OCI-LY3 (cell line): ENCODE measurements at regions not wholly inside any gene's neighbourhood (a gene's known extent, or its start where the extent isn't known, plus 50 kb on each side); places are given as distances from the start of the nearest gene placed in this dataset.

Source experiments
- H2AFZ ChIP-seq: fragments of 200-600, 300-600 bp; shearing (Covaris generic); 2 replicates; pipeline ENCODE4 v1.6.0; 2014; ENCODE audit warnings: antibody characterized with exemption, low read depth, low read length
- H3K27ac ChIP-seq: fragments of 200-600, 300-600 bp; sonication (generic); 2 replicates; pipeline ENCODE4 v1.5.1; 2014; ENCODE audit warnings: mild to moderate bottlenecking, low read length, moderate library complexity, mixed read lengths
- H3K27me3 ChIP-seq: fragments of 200-600, 300-600 bp; sonication (generic); 2 replicates; pipeline ENCODE4 v1.6.1; 2014; ENCODE audit warnings: low read depth, low read length, mixed read lengths
- H3K36me3 ChIP-seq: fragments of 200-600, 300-600 bp; sonication (generic); replicated peaks from 2 replicates; pipeline ENCODE3; 2014; ENCODE audit warnings: low read depth, low read length, mixed read lengths
- H3K4me1 ChIP-seq: fragments of 300-600, 200-600 bp; sonication (generic); 2 replicates; pipeline ENCODE4 v1.6.1; 2014; ENCODE audit warnings: low read length, mixed read lengths
- H3K4me2 ChIP-seq: fragments of 200-600, 300-600 bp; sonication (generic); 2 replicates; pipeline ENCODE4 v1.6.1; 2014; ENCODE audit warnings: low read length, mixed read lengths
- H3K4me3 ChIP-seq: fragments of 300-600, 200-600 bp; sonication (generic); 2 replicates; pipeline ENCODE4 v1.5.1; 2014; ENCODE audit warnings: antibody characterized with exemption, mild to moderate bottlenecking, low read length, moderate library complexity
- H3K79me2 ChIP-seq: fragments of 300-600, 200-600 bp; shearing (Covaris generic); 2 replicates; pipeline ENCODE4 v1.6.1; 2014; ENCODE audit warnings: mild to moderate bottlenecking, low read length, mixed read lengths
- H3K9ac ChIP-seq: fragments of 300-600, 200-600 bp; shearing (Covaris generic); 2 replicates; pipeline ENCODE4 v1.6.0; 2014; ENCODE audit warnings: mild to moderate bottlenecking, low read length, moderate library complexity
- H3K9me3 ChIP-seq: fragments of 200-600, 300-600 bp; shearing (Covaris generic); 2 replicates; pipeline ENCODE4 v1.6.1; 2014; ENCODE audit warnings: low read length, mixed read lengths; ENCODE audit not compliant: insufficient read depth
- H4K20me1 ChIP-seq: fragments of 200-600, 300-600 bp; sonication (generic); 2 replicates; pipeline ENCODE4 v1.6.1; 2016; ENCODE audit warnings: low read length, mixed read lengths; ENCODE audit not compliant: insufficient read depth
- EZH2phosphoT487 ChIP-seq: fragments of 200-600 bp; shearing (Covaris generic); IDR thresholded peaks from 2 replicates; pipeline ENCODE4 v1.6.1; 2018; ENCODE audit warnings: antibody characterized with exemption, mixed run types, low read depth
- TF ChIP-seq, protein P1 (sequence below): fragments of 200-600, 300-600 bp; sonication (generic); IDR thresholded peaks from 2 replicates; pipeline ENCODE4 v1.5.1; 2014; ENCODE audit warnings: antibody characterized with exemption, low read length, low read depth

- H3K4me1 ChIP-seq: peaks cover 3% of the 10 kb centered on the region; the same call in 1 of the 2 replicates
- H3K79me2 ChIP-seq: no peaks in the 10 kb centered on the region
- no peak overlapping the region for H2AFZ ChIP-seq
- H3K9me3 ChIP-seq: no peaks in the 10 kb centered on the region
- no peak overlapping the region for H3K9ac ChIP-seq
- no peaks in the 10 kb centered on the region for H3K36me3 ChIP-seq
- H3K4me2 ChIP-seq: no peak overlapping the region
- no peak overlapping the region for H3K27ac ChIP-seq
- no peaks in the 10 kb centered on the region for H4K20me1 ChIP-seq
- H3K4me3 ChIP-seq: no peak overlapping the region
- TF ChIP-seq, protein P1, sequence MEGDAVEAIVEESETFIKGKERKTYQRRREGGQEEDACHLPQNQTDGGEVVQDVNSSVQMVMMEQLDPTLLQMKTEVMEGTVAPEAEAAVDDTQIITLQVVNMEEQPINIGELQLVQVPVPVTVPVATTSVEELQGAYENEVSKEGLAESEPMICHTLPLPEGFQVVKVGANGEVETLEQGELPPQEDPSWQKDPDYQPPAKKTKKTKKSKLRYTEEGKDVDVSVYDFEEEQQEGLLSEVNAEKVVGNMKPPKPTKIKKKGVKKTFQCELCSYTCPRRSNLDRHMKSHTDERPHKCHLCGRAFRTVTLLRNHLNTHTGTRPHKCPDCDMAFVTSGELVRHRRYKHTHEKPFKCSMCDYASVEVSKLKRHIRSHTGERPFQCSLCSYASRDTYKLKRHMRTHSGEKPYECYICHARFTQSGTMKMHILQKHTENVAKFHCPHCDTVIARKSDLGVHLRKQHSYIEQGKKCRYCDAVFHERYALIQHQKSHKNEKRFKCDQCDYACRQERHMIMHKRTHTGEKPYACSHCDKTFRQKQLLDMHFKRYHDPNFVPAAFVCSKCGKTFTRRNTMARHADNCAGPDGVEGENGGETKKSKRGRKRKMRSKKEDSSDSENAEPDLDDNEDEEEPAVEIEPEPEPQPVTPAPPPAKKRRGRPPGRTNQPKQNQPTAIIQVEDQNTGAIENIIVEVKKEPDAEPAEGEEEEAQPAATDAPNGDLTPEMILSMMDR: no peak
- TF ChIP-seq EZH2phosphoT487: no peak
- peaks cover 16% of the 10 kb centered on the region; the same call in 1 of the 2 replicates for H3K27me3 ChIP-seq
Observed at GRCh38 chr19:33903489-33903850, 106.8 kb downstream of the KCTD15 start.

DNA sequence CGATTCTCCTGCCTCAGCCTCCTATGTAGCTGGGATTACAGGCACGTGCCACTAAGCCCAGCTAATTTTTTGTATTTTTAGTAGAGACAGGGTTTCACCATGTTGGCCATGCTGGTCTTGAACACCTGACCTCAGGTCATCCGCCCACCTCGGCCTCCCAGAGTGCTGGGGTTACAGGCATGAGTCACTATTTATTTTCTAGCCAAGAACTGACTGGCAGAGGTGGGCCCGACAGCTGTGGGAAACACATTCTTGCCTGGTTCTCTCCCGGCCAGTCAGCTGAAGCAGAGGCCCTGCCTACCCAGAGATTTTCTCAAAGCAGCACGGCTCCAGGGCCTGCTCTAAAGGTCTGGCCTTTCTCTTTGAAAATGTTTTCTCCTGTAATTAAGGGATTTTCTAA, 108.0 kb downstream of the KCTD15 start:
- Histone ChIP-seq H2AFZ (no peak overlapping the region), H3K4me1 (peaks cover 3% of the 10 kb centered on the region; the same call in 1 of the 2 replicates), H3K9ac (no peak overlapping the region), H4K20me1 (no peaks in the 10 kb centered on the region), H3K36me3 (no peaks in the 10 kb centered on the region), H3K27me3 (peaks cover 25% of the 10 kb centered on the region; the same call in 1 of the 2 replicates), H3K4me3 (no peak overlapping the region), H3K4me2 (no peak overlapping the region), H3K79me2 (no peaks in the 10 kb centered on the region), H3K9me3 (no peaks in the 10 kb centered on the region), H3K27ac (no peak overlapping the region)
- no peak for TF ChIP-seq EZH2phosphoT487
- TF ChIP-seq, protein P1: no peak

DNA sequence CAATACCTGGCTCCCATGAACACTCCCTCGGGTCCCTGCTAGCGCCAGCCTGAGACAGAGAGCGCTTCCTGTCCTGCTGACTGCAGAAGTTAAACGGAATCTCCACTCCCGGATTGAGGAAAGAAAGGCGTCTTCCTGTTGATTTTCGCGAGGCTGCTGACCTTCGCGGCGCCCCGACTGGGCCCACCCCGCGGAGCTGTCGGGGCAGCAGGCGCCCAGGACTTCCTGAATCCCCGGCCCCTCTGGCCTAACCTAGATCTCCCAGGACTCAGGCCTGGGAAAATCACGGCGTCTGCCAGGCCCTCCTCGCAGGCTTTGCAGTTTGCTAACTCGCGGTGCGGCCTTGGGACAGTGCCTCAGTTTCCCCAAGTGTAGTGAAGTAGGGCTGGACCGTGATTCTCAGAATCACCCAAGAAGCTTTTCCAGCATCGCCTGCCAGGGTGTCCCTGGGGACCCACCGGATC, 108.8 kb downstream of the KCTD15 start:
- no peaks in the 10 kb centered on the region for H3K79me2 ChIP-seq
- TF ChIP-seq, protein P1: no peak
- TF ChIP-seq EZH2phosphoT487: no peak
- no peaks in the 10 kb centered on the region for H3K36me3 ChIP-seq
- H2AFZ ChIP-seq: peak overlapping the region; percentile 72
- peaks cover 3% of the 10 kb centered on the region; the same call in 1 of the 2 replicates for H3K4me1 ChIP-seq
- no peak overlapping the region for H3K27ac ChIP-seq
- no peaks in the 10 kb centered on the region for H3K9me3 ChIP-seq
- H3K4me2 ChIP-seq: peak overlapping the region; percentile 81
- peaks cover 25% of the 10 kb centered on the region; the same call in 1 of the 2 replicates for H3K27me3 ChIP-seq
- H4K20me1 ChIP-seq: no peaks in the 10 kb centered on the region
- peak overlapping the region; percentile 76 for H3K4me3 ChIP-seq
- H3K9ac ChIP-seq: peak overlapping the region; percentile 58

- Histone ChIP-seq H3K9ac (peak overlapping the region; percentile 58), H3K4me3 (peak overlapping the region; percentile 76), H2AFZ (peak overlapping the region; percentile 72), H3K36me3 (no peaks in the 10 kb centered on the region), H3K27me3 (peaks cover 27% of the 10 kb centered on the region; the same call in 1 of the 2 replicates), H3K4me2 (peak overlapping the region; percentile 81), H3K79me2 (no peaks in the 10 kb centered on the region), H4K20me1 (no peaks in the 10 kb centered on the region), H3K4me1 (peaks cover 4% of the 10 kb centered on the region; the same call in 1 of the 2 replicates), H3K9me3 (no peaks in the 10 kb centered on the region), H3K27ac (no peak overlapping the region)
- no peak for TF ChIP-seq EZH2phosphoT487
- TF ChIP-seq, protein P1: no peak
Observed at GRCh38 chr19:33905937-33906577, 109.4 kb downstream of the KCTD15 start.
